ENCODE measurements at regions not wholly inside any gene's neighbourhood (a gene's known extent, or its start where the extent isn't known, plus 50 kb on each side); places are given as distances from the start of the nearest gene placed in this dataset.

DNA sequence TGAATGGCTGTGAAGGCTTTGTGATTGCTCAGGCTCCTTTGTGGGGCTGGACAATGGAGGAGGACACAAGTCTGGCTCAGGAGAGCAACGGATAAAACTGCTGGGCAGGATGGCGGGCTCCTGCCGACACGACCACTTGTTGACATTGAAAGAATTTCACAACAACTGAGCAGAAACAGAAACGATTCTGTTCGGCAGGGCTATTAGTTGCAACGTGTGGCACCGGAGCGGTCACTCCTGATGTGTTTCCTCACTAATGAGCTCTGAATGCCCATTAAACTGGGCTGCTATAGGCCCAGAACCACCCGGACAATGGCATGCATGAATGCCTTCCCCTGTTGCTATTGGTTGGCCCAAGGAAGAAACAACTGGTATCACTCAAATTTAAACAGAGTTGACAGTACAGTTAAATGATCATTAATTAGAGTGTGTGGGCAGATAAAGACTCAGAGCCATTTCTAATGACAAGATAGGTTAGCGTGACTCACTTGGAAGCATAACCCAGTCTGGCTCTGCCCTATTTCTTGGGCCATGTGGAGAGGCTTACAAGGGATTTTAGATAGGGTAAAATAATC is 142.9 kb downstream of the ASCL1 start:
- no peak for DNase-seq

DNA sequence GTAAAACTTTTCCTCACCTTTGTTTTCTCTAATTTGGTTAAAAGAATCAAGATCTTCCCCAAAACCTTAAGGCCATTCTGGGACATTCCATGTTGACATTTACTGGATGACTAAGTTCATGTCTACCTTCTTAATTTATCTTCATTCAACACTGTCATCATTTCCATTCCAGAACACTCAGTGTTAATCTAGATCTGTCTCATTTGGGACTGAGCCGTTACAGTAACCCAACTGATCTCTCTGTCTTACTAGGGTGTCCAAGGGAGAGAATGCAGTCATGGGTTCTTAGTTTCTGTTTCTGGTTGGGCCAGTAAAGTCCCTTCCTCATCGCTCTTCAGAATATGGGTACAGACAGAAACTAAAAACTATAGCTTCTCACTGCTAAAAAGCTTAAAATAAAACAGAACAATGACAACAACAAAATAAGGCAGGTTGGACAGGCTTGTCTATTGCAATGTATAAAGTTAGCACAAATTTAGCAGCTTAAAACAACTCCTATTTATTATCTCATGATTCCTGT is 144.8 kb downstream of the ASCL1 start:
- DNase-seq: no peak

DNA sequence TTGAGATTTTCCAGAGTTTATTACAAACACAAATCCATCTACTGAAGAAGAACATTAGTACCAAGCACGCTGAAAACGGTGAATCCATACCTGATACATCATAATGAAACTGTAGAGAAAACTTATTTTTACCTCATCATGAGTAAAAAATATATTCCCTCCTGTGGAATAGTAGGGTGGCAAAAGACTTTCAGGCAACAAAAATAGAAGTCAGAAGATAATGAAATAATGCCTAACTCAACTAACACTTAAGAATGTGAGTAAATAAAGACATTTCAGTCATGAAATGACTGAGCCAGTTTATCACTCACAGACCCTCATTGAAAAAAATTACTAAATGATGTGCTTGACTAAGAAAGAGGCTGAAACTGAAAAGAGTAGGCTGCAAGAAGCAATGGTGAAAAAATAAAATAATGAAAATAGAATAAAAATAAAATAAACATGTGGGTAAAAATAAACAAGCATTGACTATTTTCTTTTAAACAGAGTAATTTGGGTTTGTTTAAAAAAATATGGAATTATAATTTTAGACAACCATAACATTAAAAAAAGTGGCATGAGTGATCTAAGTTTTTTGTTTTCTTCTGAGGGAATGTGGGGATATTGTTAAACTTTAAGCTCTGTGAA is 148.6 kb downstream of the ASCL1 start:
- no peak for DNase-seq

DNA sequence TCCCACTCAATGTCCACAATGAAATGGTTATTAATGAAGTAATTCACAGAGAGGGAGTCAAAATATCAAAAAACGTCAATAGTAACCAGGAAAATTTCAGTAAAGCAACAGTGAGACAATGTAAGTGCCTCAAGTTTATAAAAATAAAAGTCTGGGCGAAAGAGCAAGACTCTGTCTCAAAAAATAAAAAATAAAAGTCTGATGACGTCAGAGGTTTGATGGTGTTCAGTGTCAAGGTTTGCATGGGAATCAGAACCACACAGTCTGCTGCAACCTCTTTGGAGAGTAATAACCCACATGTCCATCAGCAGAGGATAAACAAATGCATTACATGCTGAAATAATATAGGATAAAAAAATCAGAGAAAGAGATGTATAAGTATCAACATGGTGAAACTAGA is 152.4 kb downstream of the ASCL1 start:
- DNase-seq: no peak

DNA sequence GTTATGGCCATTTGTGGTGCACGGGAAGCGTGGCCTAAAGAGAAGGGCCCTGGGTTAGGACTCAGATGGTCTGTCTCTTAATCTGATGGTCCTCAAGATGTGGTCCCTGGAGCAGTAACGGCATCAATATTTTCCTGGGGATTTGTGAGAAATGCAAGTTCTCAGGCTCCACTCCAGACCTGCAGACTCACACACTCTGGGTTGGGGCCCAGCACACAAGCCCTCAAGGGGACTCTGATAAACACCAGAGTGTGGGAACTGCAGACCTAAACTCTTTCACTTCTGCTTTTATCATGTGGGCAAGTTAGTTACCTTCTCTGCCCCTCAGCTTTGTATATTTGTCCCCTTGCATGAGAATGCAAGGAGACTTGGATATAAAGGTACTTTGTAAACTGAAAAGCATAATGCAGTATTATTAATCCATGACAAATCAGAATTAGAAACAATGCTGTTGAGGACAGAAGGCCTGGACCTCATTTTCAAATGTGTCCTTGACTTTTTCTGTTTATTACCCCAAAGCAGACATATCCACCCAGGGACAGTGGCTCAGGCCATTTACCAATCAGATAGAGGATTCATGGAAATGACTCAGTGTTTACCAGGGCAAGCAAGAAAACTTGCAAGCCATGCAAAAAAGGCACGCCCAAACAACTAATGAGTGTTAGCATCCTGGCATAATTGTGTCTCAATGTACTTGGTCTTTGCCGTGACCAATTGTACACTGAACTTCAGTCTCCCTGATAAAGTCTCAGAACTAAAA is 157.0 kb downstream of the ASCL1 start:
- peak; percentile 63 for DNase-seq

DNA sequence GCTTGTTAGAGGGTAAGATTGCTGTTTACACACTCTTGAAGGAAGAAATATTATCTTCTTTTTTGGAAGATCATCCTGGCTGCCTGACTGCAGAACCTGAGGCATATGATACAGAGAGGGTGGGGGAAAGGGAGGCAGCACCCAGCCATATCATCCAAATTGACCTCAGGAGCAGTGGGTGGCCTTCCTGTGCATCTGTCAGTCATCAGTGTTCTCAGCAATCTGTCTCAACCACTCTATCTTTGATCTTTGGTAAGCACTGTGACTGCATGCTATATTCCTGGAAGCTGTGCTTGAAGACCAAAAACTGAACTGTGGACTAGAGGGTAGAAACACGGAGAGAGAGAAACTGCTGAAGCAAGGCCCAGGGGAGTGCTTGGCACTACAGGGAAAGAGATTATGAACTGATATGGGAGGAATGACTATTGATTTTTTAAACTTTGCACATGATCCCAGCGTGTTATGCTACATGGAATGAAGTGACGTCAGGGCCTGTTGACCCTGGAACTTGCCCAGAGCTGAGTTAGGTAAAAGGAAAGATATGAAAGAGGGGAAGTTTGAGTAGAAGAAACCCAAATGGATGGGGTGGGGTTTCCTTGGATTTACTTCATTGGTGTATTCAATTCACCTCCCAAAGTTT is 171.5 kb downstream of the ASCL1 start:
- no peak for DNase-seq

DNA sequence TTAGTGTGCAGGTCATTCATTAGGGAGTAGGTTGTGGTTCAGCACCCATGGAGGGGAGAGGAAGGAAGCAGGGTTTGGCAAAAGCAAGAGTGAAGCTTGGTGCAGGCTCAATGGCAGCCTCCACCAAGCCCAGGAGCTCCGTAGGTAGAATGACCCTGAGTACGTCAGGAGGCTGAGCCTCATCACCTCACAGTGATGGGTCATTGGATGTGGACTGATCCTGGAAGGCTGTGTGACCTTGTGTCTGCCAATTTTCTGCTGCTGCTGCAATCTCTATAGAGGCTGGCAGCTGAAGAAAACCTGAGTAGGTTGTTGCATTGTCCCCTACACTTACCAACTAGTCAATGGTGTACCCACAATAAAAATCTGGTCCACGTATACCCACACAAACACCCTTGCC is 173.1 kb downstream of the ASCL1 start:
- no peak for DNase-seq

DNA sequence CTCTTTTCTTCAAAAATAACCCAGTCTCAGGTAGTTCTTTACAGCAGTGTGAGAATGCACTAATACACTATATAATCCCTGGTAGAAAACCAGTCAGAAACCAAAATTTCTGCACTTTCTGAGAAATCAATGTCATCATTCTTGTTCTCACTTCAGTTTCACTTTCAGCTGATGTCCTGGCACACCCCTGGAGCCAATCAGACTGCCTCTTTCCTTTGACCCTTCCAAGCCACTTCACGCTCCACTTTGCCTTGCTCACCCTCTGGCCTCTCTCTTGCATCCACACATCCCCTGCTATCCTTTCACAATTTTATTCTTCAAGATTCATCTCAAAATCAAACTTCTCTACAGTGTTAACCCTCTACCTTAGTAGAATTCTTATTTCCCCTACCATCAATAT is 181.1 kb downstream of the ASCL1 start:
- DNase-seq: no peak

DNA sequence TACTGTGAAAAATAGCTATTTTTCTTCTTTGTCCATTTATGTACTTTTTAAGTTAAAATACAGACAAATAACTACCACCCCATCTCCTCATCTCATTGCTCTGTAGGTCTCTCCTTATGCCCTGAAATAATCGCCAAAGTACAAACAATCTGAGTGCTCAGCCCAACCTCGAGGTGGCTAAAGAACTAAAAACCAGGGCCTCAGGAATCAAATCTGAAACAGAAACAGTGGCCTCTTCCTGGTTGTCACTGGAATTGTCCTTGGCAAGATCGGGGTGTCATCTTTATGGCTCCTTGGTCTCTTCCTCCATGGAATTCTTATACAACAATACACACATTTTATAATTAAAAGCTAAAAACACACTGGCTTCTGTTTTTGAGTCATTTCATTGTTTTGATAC is 182.4 kb downstream of the ASCL1 start:
- DNase-seq: no peak

DNA sequence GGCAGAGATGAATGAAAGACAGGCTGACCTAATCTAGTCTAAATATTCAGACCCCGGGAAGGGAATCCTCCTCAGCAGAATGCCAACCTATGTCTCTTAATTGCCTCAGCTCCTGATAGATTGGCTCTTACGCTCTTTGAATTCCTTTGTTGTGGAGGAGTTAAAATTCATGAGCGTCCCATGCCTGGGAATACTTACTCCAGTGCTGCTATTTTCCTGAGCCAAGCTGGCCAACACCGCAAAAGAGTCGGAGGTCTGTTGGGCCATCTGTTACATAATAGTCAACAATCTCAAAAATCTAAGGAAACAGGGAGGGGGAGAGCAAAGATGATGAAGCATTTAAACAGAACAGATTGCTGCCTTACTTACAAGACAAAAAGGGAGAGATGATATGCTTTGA is 182.8 kb downstream of the ASCL1 start:
- no peak for DNase-seq

DNA sequence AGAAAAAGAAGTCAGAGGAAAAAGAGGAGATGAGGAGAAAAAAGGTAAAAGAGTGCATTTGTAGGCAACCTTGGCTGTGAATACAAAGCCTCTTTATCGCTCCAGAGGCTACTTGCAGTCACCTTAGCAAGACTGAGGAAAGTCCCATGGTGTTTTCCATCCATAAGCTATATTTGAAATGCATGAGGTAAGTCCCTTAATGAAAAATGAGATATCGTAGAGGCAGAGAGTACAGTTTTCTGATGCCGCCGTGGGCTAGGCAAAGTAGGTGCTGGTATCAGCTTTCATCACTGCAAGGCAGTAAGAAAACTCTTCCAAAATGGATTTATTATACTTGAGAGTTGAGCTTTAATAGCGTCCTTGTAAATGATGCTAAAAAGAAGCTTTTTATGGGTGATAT is 186.8 kb downstream of the ASCL1 start:
- no peak for DNase-seq

DNA sequence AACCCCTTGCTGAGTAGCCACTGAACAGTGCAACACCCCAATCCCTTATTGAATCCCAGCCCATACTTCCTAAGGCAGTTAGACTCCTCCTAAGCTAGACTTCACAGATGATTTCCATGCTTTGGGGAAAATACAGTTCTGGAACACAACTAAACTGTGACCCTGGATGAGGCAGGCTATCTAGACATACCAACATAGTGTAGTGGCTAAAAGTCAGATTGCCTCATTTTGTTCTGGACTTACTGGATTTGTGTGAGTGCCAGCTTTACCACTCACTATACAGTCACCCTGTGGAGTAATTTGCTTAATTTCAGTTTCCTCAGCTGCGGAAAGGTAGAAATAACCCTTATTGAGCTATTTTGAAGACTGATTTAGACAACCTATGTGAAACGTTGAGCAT is 203.1 kb downstream of the ASCL1 start:
- no peak for DNase-seq

DNA sequence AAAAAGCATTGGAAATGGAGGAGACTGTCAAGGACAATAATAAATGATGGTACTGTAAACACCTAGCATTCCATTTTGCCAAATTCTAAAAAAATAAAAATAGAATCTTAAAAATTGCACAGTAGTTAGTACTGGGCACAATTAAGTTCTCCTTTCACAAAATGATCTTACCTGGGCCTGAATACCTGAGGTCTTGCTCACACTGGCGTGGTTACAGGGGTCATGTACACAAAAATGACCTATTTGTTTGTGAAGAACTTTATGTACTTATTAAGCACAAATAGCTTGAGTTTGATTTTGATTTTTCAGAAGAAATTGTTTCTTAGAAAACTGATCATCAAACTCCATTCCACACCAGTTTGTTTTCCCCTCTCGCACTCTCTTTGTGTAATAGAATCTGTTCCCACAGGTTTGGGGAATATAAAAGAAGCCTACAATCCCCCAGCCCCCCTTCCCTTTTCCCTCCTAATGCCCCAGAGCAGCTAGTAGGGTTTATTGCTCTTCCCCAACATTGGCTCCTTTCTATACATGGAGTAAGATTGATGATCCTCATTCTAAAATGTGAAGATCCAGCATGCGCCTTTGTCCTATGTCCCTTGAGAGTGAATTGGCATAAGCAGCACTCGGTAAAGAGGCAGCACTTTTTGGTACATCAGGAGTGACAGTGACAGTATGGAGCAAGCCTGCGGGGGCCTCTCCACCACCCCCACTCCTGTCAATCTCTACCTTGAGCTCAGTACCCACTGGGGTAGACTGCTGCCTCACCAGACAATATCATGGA is 204.3 kb downstream of the ASCL1 start:
- no peak for DNase-seq

DNA sequence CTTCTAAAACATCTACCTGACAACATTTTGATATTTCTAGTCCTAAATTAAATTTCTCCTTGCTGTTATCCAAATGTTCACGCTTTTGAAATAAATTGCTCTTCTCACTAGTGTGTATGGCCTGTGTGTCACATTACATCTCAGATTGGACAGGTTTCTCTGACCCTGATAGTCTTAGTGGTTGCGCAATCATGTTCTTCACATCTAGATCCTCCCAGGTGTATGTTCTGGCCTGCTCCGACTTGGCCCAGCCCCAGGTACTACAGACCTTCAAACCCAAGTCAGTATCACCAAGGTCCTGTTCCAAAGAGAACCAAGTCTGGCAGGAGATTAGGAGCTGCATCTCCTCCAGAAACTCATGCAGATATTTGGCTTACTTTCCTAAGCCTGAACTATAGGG is 209.5 kb downstream of the ASCL1 start:
- no peak for DNase-seq

DNA sequence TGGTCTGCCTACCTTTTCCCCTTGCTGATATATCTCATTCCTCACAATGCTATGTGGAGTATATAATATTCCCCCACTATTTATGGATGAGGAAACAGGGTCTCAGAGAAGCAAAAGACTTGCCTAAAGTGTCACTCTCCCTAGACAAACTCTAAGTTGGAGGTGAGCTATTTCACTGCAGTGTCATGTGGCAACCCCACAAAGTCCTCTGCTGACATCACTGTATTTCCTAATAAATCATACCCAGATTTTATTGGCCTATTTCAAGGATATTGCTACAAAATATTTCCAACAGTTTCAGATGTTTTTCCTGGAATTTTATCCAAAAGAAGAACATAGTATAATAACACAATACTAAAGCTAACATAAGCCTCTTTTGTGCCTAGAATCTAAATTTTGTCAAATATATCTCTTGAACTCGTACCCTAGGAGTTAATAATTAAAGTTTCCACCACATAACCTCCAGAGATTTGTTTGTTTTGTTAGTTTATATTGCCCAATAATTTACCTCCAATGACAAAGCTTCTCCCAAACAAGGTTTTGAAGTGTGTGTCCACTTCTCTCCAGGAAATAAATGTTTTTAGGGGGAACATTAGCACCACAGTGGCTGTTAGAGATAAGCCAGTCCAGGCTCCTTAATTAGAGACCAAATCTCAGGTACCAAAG is 215.1 kb downstream of the ASCL1 start:
- peak; percentile 16 for DNase-seq

DNA sequence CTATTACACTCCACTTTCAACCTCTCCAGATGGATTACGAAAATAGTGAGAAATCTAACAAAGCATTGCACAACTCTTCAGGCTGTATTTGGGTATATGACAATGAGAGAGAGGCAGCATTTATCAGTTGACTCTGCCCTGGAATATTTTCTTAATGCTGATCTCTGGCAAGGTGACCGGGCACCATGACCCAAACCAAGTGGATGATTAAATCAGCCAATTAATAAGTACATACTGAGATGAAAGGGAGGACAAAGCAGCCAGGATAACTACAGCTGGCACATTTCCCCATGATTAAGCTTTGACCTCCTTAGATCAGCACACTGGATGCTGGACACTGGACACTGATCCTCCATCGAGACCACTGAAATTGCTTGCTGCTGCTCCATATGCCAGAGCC is 218.2 kb downstream of the ASCL1 start:
- DNase-seq: no peak

DNA sequence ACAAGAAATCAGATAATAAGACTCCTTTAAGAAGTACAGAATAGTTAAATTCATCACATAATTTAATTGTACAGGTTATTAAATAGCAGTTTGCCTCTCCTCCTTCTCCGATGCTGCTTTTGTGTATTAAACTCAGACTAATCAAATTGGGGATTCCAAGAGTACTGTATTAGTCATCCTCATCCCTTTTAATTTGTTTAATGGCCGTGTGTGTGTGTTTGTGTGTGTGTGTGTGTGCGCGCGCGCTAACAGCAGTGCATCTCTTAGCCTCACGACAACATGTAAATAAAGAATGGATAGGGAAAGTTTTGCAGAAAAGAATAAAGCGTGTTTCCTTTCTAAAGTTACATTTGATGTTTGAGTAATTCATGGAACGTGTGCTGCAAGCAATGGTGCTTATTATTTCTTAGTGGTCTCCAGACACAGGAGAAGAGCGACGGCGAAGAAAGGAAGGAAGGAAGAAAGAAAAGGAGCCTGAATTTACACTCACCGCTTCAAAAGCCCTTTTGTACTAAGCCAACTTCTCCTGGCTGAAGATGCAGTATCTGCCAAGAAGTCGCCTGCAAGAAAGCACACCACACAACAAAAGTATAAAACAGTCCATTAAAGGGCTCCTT is 220.3 kb downstream of the ASCL1 start:
- DNase-seq: no peak

DNA sequence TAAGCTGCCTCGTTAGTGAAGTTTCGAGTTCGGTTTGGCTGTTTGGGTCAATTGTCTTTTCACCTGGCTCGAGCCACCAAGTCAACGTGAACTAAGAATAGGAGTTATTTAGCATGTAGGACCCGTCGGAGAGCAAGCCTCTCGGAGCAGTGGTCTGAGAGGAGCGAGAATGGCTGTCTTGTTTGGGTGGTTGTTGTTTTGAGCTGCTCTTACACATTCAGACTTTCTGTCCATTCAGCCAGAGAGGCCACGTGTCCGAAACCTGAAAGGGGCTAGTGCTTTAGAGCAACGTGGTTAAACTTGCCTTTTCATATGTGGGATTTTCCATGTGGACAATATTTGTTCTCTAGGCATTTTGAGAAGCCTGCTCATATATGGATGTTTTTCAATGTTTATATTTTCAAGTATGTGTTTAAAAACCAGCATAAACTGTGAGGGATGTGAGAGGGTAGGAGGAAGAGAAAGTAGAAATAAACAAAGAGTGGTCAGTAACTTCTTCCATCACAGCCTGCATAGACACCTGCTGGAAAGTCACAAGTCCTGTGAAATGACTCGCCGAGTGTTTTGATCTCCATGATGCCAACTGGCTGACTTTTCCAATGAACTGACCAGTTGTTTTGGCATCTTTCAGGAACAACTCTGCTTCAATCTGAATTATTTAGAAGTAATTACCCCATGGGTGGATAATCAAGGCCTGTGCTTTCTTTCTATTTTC is 221.0 kb downstream of the ASCL1 start:
- no peak for DNase-seq

DNA sequence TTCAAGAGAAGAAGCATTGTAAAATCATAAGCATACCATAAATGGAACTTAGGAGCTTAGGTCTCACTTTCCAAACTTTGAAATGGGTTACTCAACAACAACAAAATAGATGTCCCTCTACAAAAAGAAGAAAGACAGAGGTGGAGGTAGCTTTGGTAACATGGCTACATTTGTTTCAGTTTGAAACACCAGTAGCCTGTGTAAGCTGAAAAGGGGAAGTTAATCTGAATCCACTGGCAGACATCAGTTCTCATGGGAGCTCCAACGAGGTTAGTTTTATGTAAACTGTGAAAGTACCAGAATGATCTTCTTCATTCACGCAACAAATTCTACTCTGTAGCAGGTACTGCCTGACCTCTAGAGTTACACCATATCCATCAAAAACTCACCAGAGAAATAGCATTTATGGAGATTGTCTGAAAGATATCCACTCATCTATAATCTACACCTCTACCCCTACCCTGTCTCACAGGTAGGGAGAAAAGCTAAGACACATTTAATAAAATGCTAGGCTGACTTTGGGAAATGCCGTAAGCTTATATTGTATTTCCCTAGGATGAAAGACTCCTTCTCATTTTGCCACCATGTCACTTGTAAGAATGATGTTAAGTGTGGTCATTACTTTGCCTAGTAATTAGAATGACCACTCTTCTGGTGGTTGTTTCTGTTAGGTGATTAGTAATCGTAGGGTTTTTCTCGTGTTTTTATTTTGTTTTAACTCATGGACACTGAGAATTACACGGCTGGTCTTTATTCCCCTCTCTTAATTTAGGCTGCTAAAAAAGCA is 224.1 kb downstream of the ASCL1 start:
- DNase-seq: no peak

DNA sequence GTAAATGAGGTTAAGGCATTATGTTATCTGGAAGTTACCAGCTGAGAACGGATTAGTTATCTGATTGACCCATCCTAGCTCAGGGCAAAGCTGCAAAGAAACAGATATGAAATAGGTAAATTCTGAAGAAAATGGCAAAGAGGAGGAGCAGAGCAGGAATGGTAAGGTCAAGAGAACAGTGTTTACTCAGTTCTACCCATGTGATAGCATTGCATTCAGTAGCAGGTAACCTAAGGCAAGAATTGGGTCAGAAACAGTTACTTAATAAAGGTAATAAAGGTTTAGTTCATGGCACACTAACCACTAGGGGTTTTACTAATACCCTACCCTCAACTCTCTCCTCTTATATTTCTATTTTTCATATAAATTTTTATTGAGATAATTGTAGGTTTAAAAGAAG is 224.8 kb downstream of the ASCL1 start:
- no peak for DNase-seq

Data from DMS53 (cell line).